Fibroblast of skin of right biceps (primary cell): ENCODE measurements at regions not wholly inside any gene's neighbourhood (a gene's known extent, or its start where the extent isn't known, plus 50 kb on each side); places are given as distances from the start of the nearest gene placed in this dataset.

ENCODE experiments used
- DNase-seq: peaks from one replicate; pipeline ENCODE4 v3.0.0-alpha.2; 2013

DNA sequence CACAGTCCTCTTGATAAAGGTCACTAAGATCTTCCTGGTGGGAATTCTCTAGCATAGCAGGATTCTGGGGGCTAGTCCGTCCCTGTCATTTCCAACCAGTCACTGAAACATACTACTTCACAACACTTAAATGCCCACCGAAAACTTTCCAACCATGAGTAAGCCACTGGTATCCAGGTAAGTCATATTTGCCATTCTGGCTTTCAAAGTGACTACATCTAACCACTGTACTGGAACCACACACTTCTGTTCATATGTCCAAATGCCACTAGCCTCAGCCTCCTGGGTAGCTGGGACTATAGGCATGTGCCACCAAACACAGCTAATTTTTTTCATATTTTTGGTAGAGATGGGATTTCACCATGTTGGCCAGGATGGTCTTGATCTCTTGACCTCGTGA is 64.3 kb upstream of the VANGL1 start:
- DNase-seq, result no peak

DNA sequence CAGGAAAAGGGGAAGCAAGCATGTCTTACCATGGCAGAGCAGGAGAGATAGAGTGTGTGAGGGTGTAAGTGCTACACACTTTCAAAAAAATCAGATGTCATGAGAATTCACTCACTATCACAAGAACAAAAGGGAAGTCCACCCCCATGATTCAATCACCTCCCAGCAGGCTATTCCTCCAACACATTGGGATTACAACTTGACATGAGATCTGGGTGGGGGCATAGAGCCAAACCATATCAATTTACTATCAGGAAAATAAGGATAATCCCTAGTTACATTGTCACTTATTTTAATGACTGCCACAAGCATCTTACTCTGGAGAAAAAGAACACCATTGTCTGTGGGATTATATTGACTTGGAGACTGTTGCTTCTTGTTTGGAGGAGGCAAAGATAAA is 66.1 kb upstream of the VANGL1 start:
- DNase-seq, result no peak

DNA sequence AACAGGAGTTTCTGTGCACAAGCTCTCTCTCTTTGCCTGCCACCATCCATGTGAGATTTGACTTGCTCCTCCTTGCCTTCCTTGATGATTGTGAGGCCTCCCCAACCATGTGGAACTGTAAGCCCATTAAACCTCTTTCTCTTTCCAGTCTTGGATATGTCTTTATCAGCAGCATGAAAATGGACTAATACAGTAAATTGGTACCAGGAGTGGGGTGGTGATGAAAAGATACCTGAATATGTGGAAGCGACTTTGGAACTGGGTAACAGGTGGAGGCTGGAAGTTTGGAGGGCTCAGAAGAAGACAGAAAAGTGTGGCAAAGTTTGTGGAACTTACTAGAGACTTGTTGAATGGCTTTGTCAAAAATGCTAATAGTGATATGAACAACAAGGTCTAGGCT is 69.1 kb upstream of the VANGL1 start:
- no peak for DNase-seq

DNA sequence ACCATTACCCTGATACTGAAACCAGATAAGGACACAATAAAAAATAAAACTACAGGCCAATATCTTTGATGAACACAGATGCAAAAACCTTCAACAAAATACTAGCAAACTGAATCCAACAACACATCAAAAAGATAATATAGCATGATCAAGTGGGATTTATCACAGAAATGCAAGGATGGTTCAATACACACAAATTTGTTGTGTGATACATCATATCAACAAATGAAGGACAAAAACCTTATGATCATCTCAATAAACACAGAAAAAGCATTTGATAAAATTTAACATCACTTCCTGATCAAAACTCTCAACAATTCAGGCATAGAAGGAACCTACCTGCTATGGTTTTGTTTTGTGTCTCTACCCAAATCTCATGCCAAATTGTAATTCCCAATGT is 74.3 kb upstream of the VANGL1 start:
- no peak for DNase-seq

DNA sequence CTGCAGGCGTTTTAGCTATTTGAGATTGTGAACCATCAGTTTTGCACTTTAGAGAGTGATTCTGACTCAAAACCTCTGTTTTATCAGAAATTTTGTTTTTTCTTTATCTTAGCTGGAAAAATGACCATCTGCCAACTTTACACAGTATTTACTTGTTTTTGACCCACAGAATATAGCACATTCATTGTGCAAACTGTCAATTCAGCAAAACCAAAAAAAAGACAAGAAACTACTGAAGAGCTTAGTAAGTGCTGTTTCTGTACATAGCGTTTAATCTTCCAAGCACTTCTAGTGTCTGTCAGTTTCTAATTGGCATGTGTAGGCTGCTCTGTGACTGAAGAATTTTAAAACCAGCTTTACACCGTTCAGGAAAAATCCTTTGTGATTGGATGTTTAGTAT is 76.0 kb upstream of the VANGL1 start:
- DNase-seq, result no peak

DNA sequence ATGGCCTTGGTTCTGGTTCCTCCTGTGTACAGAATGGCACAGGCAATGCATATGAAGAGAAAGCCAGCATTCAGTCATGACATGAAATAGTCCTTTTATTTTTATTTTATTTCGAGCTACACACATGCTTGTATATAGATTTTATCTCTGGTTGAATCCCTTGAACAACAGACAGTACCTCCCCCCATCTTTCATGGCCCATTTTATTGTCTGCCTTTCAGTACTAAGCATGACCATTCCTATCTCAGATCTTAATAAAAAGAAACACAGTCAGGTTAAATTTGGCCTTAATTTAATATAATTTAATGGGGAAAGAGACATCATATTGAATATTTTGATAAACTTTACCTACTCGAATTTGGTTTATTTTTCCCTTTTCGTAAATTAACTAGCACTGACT is 76.4 kb upstream of the VANGL1 start:
- no peak for DNase-seq

DNA sequence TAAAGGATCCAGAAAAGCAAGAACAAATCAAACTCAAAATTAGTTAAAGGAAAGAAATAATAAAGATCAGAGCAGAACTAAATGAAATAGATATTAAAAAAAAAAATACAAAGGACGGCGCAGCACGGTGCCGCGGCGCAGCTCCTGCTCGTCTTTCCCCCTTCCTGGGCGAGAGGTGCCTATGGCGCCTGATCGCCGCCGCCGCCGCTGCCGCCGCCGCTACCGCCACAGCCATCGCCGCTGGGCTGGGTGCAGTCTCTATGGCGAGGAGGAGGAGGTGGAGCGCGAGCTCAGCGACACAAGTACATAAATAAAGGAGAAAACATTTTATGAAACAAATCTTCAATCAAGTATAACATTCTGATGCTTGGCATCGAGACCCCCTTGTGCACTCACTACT is 77.6 kb upstream of the VANGL1 start:
- peak; percentile 4 for DNase-seq

DNA sequence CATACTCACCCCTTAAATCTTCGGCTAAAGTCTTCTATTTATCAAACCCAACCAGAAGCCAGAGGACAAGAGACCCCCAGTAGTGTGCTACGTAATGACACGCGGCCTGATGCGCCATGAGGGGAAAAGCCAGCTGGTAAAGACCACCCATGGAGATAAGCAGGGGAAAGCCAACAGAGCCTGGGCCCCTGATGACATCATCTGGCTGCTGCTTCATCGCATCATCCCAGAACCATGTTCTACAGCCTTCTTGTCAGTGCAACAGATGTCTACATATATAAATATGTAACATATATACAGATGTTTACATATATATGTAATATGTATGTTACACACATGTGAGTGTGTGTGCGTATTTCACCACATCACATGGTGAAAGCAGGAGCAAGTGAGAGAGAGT is 81.7 kb upstream of the VANGL1 start:
- peak; percentile 50 for DNase-seq

DNA sequence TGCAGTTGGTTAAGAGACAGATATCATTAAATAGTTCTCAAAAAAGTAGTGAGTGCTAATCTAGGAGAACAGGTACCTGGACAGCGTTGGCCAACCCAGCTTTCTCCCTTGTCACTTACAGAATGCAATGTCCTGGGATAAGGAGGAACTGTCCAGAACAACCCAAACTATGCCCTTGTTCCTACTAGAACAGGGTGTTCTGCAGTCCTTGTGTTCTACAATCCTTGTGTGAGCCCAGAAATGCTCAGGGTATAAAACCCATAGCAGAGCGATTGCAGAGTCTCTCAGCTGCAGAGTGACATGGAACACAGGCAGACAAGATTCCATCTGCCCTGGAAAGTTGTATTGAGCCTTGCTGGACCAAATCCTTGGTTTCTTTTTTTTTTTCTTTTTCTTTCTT is 83.5 kb upstream of the VANGL1 start:
- DNase-seq, result no peak

DNA sequence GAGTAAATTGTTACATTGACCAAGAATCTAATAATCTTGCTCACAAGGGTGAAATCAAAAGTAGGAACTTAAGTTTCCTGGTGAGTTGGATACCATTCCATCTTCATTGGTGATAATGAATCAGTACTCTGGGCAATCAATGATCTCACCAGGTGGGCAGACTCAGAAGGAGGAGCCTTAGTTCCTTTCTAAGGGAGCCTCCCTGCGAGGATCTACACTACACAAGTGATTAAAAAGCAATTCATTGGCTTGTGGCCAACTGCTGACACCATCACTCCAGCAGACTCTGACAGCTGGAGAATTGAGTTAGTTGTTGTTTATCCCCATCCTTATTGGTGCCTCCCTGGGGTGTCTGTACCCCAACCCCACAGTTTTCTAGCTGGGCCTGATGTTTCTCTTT is 84.1 kb upstream of the VANGL1 start:
- DNase-seq, result peak; percentile 20

DNA sequence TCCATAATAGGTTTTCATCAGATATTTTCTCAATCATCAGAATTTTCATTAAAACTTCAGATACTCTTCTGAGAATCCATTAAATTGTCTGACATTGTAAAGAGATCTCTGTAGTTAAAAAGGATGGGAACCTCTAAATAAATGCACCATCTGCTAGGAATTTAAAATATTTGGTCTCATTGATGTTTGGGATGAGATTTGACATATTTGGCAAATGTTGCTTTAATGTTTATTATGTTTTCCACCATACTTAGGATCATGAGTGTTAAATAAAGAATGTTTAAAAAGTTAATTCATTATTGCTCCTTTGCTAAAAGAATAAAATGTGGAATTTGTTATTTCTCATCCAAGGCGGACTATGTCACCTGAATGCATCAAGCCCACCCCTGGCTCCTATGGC is 85.5 kb upstream of the VANGL1 start:
- peak; percentile 59 for DNase-seq

DNA sequence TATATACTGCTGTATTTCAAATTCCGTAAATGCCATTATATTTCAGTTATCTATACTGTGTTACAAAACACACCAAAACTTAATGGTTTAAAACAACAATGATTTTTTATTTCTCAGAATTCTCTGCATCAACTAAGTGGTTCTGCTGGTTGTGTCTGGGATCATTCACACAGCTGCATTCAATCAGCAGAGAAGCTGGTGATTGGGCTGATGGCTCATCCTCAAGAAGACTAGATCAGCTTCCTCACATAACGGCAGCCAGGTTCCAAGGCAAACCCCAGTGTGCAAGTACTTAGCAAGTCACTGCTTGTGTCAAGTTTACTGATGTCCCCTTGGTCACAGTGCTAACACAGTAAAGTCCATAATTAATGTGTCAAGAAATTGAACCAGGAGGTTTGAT is 86.3 kb upstream of the VANGL1 start:
- DNase-seq, result peak; percentile 80

DNA sequence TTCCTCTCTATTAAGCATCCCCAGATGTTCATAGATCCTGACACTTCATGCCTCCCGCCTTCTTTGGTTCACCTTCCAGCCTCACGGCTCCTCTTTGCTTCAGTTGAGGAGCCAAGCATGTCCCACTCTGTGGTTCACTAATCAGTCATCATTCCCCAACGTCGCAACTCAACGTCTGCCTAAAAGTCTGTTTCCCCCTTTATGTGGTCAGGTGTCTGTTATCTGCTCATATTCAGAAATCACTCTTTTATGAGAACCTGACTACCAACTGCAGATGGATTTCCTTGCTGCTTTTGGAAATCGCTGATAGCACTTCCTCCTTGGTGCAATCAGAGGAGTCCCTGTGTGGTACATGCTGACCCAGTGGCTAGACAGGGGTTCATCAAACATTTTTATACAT is 94.1 kb upstream of the VANGL1 start:
- DNase-seq, result no peak

DNA sequence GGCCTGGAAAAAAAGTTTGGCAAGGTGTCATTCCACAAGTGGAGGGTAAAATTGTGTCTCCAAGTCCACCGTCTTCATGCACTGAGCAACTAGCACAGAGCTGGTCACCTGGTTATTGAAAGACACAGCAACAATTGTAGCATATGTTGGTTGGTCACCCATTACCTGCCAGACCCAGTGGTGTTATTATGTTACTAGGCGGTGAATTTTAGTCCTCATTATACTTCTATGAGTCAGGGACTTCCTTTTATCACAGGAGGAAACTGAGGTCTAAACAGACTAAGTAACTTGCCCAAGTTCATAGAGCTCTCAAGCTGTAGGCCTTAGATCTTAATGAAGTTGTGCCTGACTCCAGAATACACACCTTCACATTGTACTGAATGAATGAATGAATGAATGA is 94.9 kb upstream of the VANGL1 start:
- DNase-seq, result no peak

DNA sequence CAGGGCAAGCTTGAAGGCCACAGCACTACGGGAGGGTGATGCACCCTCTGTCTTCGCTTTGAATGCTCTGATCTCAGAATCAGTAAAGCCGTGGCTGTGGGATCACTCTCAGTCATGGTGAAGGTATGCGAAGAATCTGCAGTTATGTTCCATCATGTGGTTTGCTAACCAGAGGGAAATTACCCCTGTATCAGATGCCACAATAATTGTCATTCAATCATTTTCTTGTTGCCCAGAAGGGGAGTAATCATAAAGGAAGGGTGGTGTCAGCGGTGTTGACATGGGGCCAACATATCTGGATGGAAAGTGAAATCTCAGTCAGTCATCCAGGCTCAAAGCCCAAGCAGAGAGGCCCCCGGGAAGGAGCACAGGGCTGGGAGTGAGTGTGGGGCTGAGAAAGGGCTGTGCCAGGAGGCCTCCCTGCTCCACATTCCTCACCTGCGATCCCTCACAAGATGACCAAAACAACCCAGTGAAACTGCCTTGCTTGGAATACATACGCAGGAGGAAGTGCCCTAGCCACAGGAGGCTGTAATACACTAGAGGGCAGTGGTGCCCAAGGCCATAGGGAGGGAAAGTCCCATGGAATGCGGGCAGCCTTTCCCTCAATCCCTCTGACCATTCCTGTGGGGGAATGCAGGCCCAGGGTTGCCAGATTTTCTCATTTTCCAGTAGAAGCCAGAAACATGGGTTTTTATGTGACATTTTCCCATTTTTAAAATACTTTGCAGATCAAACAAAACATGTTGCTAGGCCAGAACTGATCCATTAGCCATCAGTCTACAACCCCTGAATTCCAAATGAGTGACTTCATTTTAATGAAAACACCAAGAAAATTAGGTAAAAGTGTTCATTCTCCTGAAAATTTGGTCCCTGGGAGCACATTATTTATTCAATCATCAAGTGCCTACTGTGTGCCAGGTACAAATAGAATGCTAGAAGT is 95.7 kb upstream of the VANGL1 start:
- peak; percentile 99 for DNase-seq

DNA sequence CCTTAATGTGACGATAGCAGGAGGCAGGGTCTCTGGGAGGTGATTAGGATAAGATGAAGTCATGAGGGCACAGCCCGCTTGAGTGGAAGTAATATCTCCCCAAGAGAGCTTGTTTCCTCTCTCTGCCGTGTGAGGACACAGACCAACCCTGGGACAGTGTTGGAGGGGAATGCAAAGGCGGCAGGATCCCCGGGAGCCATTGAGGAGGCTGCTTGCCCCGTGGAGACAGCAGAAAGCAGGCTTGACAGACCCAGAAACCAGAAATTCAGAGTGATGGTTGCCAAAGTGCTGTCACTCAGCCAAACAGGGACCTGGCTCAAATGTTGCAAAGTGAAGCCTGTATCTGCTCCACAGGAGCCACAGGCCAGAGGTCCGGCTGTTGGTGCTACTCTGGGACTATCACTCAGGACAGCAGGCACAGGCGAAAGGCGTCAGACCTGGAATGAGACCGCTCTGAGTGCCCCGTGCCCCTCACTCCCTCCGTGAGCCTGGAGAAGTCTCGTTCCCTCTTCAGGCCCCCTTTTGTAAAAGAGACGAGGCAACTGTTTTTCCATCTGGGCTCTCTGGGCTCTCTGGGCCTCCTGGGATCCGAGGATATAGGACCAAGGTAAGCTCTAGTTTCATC is 96.6 kb upstream of the VANGL1 start:
- no peak for DNase-seq

DNA sequence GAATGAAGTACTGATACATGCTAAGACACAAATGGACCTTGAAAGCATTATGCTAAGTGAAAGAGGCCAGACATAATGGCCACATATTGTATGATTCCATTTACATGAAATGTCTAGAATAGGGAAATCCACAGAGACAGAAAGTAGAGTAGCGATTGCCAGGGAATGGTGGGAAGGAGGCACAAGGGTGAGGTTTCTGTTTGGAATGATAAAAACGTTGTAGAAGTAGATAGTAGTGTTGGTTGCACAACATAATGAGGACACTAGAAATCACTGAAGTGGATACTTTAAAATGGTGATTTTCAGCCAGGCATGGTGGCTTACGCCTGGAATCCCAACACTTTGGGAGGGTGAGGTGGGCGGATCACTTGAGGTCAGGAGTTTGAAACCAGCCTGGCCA is 97.6 kb upstream of the VANGL1 start:
- peak; percentile 48 for DNase-seq

DNA sequence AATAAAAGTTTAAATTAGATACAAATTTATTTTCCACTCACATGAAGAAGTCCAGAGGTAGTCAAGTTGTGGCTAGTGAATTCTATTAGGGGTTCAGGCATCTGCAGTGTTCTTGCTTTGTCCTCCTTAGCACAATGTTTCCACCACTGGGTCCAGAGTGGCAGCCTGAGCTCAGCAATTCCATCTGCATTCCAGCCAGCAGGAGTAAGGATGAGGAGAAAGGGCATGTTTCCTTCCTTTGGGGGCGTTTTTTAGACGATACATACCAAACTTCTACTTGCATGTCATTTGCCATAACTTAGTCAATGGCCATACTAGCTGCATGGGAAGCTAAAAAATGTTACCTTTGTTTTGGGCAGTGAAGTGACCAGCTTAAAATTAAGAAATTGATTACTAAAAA is 98.5 kb upstream of the VANGL1 start:
- no peak for DNase-seq

DNA sequence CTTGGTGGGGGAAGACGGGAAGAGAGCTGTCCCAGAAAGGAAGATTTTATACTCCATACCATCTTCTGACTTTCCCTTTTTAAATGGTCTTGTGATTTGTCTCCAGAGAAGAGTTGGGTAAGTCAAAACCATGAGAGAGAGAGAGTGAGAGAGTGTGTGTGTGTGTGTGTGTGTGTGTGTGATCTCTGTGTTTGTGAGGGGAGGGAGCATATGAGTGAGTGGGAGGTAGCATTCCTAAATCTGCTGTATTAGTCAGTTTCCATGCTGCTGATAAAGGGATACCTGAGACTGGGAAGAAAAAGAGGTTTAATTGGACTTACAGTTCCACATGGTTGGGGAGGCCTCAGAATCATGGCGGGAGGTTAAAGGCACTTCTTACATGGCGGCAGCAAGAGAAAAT is 102.0 kb upstream of the VANGL1 start:
- DNase-seq, result peak; percentile 42

DNA sequence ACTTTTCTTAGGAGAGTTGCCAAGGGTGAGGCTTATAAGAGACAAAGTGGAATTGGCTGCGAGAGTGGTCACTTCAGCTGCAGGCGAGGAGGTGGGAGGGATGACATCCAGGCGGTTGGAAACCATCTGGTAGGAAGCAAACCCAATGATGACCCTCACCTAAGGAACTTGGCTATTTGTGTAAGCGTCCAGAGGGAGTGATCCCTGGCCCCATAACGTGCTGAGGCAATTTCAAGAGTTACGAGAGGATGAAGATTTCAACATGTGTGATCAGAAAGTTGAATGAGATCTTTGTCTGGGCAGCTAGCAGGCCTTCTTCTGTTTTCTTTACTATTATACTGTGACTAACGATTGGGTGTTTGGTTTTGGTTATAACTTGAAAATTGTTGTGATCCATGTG is 102.7 kb upstream of the VANGL1 start:
- no peak for DNase-seq

DNA sequence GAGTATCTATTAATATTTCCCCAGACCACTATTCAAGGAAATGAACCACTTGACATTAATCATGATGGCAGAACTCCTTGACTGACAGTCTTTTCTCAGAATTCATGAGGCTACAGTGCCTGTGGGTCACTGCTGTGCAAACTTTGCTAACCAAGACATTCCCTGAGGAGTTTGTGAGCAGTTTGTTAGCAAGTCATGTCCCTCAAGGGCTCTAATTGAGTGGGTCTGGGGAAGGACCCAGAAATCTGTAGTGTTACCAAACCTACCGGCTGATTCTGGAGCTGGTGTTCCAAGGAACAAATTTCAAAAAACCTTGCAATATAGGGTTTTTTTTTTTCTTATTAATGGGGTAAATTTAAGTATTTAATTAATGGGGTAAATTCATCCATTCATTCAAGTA is 103.2 kb upstream of the VANGL1 start:
- no peak for DNase-seq

DNA sequence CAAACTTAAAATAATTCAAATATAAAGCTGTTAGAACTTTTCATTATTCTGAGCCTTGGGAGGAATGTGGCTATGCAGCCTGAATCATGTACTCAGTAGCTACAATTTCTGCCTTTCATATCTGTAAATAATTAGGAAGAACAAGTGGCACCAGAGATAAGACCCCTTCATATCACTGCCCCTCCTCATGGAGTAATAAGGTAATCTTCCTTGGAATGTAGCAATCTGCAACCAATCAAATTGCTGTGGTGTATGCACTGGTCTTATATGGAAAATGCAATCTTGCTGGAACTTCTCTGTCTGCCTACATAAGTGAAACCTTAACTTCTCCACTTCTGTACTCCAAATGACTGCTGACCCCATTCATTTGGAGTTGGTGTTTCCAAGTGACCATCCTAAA is 104.4 kb upstream of the VANGL1 start:
- DNase-seq, result no peak

DNA sequence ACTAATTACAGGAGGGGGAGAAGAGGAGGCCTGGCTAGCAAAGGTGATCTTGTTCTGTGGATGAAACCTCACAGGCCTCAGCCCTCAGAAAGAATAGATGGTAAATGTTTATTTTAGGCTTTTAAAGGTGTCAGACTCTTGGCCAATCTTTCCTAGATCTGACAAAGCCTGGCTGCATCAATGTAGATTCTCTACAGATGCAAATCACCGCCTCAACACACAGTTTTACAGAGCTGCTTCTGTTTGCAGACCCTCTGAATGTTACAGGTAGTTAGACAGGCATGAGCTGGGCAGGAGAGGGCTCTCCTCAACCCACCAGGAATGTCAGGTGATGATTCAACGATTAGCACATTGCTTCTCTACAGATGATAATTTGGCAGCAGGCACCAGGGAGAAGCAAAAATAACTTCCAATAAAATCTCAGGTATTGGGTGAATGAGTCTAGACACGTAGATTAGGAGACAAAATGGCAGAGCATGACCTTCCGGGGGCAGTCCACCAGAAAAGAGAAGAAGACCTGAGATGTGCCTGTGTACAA is 105.4 kb upstream of the VANGL1 start:
- DNase-seq, result no peak

DNA sequence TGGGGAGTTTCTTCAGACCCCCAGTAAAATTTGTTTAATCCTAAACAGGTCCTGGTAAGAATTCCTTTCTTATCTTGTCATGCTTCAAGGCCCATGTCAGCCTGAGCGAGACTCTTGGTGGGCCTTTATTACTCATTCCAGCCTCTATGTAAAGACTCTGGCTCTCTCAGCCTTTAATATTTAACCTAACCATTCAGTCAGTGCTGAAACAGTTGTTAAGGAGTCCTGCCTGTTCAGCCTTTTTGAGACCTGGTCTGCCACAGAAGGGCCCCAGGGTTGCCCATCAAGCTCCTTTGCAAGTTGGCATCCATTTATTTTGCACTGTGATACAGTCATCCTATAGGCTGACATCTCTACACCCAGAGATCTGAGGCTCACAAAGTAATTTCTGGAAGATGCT is 107.7 kb upstream of the VANGL1 start:
- DNase-seq, result no peak
